Heart left ventricle (tissue), 13 donors: ENCODE measurements at regions not wholly inside any gene's neighbourhood (a gene's known extent, or its start where the extent isn't known, plus 50 kb on each side); places are given as distances from the start of the nearest gene placed in this dataset.

ENCODE experiments used
- POLR2A ChIP-seq, 2 donors: fragments of 450-650 bp; IDR thresholded peaks; one replicate each; pipeline ENCODE4 v1.6.1; 2017; ENCODE audit warnings: antibody characterized with exemption in 2 of 2, mild to moderate bottlenecking in 2 of 2, moderate library complexity in 2 of 2
- TF ChIP-seq, protein P1 (sequence below), 12 donors: fragments of 200-600 bp; sonication (generic) in 4 of 12; IDR thresholded peaks; one replicate each; pipeline versions ENCODE4 v1.5.0 to v1.8.0; 2018 to 2022; ENCODE audit warnings: antibody characterized with exemption in 12 of 12, mild to moderate bottlenecking in 5 of 12
- donor health status: ischemic (EF 13 %, LVEDD 7.1; RV severe dilation, severe dysfunction).
- donor health status: DM: no; HTN: yes; CAD: no.
- donor health status: DM: no; HTN: no; CAD: no.
- donor health status: ischemic (EF 25% LVEDD 6.9; RV normal size, moderate dysfunction).
- donor health status: ischemic (EF 25% LVEDD 5.7; RV mildly dilated, moderate dysfunction).
- donor health status: ischemic (EF 35%, LVEDD 5.7; RV mildly dilated, moderate dysfunction).
- donor health status: nonischemic (EF 11% LVEDD 7.7; RV severe dilation, severe dysfunction).
- donor health status: DM: yes; HTN: yes; CAD: no.
- donor health status: PGD.
- donor health status: ischemic (EF 29% LVEDD 5.4; RV normal size, mild dysfunction).
- donor health status: nonischemic (EF 23%, LVEDD 6.1; RV moderate dilation, normal function).

DNA sequence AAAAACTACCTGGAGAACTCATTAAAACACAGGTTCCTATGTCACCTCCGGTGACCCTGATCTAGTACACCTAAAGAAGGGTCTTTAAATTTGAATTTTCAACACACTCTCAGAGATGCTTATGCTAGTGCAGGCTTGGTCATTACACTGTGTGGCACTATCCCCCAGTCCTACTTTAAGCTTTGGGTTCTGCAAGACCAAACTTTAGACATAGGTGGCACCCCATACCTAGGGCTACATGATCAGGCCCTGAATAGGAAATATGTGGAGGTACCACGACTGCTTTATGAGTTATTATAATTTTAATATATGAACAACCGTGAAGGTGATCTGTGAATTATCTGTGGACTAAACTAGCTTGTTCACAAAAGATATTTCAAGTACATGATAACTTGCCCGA is 201.3 kb upstream of the OR13F1 start:
- no peak for TF ChIP-seq POLR2A (IDR thresholded peaks at IDR 0.05)
- TF ChIP-seq, protein P1, sequence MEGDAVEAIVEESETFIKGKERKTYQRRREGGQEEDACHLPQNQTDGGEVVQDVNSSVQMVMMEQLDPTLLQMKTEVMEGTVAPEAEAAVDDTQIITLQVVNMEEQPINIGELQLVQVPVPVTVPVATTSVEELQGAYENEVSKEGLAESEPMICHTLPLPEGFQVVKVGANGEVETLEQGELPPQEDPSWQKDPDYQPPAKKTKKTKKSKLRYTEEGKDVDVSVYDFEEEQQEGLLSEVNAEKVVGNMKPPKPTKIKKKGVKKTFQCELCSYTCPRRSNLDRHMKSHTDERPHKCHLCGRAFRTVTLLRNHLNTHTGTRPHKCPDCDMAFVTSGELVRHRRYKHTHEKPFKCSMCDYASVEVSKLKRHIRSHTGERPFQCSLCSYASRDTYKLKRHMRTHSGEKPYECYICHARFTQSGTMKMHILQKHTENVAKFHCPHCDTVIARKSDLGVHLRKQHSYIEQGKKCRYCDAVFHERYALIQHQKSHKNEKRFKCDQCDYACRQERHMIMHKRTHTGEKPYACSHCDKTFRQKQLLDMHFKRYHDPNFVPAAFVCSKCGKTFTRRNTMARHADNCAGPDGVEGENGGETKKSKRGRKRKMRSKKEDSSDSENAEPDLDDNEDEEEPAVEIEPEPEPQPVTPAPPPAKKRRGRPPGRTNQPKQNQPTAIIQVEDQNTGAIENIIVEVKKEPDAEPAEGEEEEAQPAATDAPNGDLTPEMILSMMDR (IDR thresholded peaks at IDR 0.05): no peak
